ENCODE measurements at regions not wholly inside any gene's neighbourhood (a gene's known extent, or its start where the extent isn't known, plus 50 kb on each side); places are given as distances from the start of the nearest gene placed in this dataset.

GRCh38 chr12:91801048-91801447, 344.6 kb downstream of the BTG1 start:
- H3K4me1 Mint-ChIP-seq (ENCODE audit: unreplicated experiment): peaks cover 4% of the 10 kb centered on the region
- no peaks in the 10 kb centered on the region for H3K27me3 Mint-ChIP-seq
- no peak for DNase-seq (ENCODE audit: extremely low spot score, unreplicated experiment)
- peaks cover 5% of the 10 kb centered on the region for H3K9me3 Mint-ChIP-seq
- no peak overlapping the region for H3K27ac Mint-ChIP-seq
- H3K36me3 Mint-ChIP-seq: peaks cover 4% of the 10 kb centered on the region
- TF ChIP-seq CTCF (conservative IDR thresholded peaks at IDR 0.05): no peak
- H3K4me3 Mint-ChIP-seq: no peak overlapping the region

- H3K4me3 Mint-ChIP-seq: no peak overlapping the region
- H3K27me3 Mint-ChIP-seq: no peaks in the 10 kb centered on the region
- H3K4me1 Mint-ChIP-seq (ENCODE audit: unreplicated experiment): no peaks in the 10 kb centered on the region
- no peaks in the 10 kb centered on the region for H3K36me3 Mint-ChIP-seq
- no peak for DNase-seq (ENCODE audit: extremely low spot score, unreplicated experiment)
- no peaks in the 10 kb centered on the region for H3K9me3 Mint-ChIP-seq
- H3K27ac Mint-ChIP-seq: no peak overlapping the region
- TF ChIP-seq CTCF (conservative IDR thresholded peaks at IDR 0.05): no peak
Observed at GRCh38 chr12:91793676-91794075, 352.0 kb downstream of the BTG1 start.

GRCh38 chr12:91792597-91792996, 353.0 kb downstream of the BTG1 start:
- Mint-ChIP-seq H3K4me3 (no peak overlapping the region), H3K36me3 (no peaks in the 10 kb centered on the region), H3K4me1 (ENCODE audit: unreplicated experiment) (no peaks in the 10 kb centered on the region), H3K9me3 (no peaks in the 10 kb centered on the region), H3K27ac (no peak overlapping the region), H3K27me3 (no peaks in the 10 kb centered on the region)
- TF ChIP-seq CTCF (conservative IDR thresholded peaks at IDR 0.05): no peak
- no peak for DNase-seq (ENCODE audit: extremely low spot score, unreplicated experiment)

- H3K27ac Mint-ChIP-seq: peak overlapping the region; percentile 30
- H3K27me3 Mint-ChIP-seq: no peaks in the 10 kb centered on the region
- peaks cover 14% of the 10 kb centered on the region for H3K4me1 Mint-ChIP-seq (ENCODE audit: unreplicated experiment)
- TF ChIP-seq CTCF (conservative IDR thresholded peaks at IDR 0.05): no peak
- no peaks in the 10 kb centered on the region for H3K36me3 Mint-ChIP-seq
- no peak overlapping the region for H3K4me3 Mint-ChIP-seq
- no peak for DNase-seq (ENCODE audit: extremely low spot score, unreplicated experiment)
- H3K9me3 Mint-ChIP-seq: no peaks in the 10 kb centered on the region
Observed at GRCh38 chr12:91786499-91787272, 359.0 kb downstream of the BTG1 start.

GRCh38 chr12:91785655-91786498, 359.8 kb downstream of the BTG1 start:
- Mint-ChIP-seq H3K9me3 (no peaks in the 10 kb centered on the region), H3K27me3 (no peaks in the 10 kb centered on the region), H3K27ac (peak overlapping the region; percentile 30), H3K36me3 (no peaks in the 10 kb centered on the region), H3K4me3 (no peak overlapping the region), H3K4me1 (ENCODE audit: unreplicated experiment) (peaks cover 17% of the 10 kb centered on the region)
- TF ChIP-seq CTCF (conservative IDR thresholded peaks at IDR 0.05): no peak
- no peak for DNase-seq (ENCODE audit: extremely low spot score, unreplicated experiment)
